NCI-H2081 (cell line): ENCODE measurements at regions not wholly inside any gene's neighbourhood (a gene's known extent, or its start where the extent isn't known, plus 50 kb on each side); places are given as distances from the start of the nearest gene placed in this dataset.

Experiments
- DNase-seq, 2 experiments: peaks; one replicate each; lab custom pipeline; 2025; lab: John Stamatoyannopoulos, UW

DNA sequence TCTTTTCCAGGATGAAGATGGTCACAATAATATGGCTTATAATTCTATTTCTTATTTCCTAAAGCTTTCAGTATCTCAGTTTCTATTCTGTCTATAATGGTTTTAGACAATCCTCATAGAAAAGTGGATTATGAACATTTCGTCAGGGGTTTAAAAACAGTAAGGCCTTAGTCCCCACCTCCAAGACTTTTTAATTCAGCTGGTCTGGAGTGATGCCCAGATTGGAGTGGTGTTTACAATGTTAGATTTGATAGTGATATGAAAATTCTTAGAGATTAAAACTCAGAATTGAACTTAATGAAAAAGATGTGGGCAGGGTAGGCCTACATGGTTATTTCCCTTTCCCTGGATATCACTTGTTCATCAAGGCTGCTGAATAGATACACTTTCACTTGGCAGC, 1238.3 kb downstream of the SORCS3 start:
- no peak for DNase-seq

DNA sequence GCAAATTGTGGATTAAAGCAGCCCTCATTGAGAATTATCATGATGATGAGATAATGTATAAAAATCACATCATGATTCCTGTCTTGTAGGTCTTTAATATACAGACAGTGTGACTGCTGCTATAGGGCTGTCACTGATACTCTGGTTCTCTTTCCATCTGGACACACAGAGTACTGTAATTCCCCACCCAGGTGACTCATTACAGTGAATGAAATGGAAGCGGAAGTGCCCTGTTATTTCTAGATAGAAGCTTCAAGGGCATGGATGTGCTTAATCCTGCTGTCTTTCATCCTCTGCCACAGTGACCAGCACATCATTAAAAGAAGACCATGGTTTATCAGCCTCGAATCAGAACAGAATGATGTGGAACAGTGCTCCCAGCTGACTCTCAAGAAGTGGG, 1234.0 kb downstream of the SORCS3 start:
- no peak for DNase-seq

DNA sequence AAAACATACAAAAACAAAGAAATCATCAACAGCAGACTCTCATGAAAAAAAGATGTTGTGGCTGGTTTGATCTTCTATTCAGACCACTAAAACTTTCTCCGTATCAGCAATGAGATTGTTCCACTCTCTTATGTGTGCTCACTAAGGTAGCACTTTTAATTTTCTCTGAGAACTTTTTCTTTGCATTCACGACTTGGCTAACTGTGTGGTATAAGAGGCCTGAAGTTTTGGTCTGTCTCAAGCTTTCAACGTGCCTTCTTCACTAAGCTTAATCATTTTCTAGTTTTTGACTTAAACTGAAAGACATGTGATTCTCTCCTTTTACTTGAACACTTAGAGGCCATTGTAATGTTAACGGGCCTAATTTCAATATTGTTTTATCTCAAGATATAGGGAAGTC, 1231.6 kb downstream of the SORCS3 start:
- DNase-seq = no peak

DNA sequence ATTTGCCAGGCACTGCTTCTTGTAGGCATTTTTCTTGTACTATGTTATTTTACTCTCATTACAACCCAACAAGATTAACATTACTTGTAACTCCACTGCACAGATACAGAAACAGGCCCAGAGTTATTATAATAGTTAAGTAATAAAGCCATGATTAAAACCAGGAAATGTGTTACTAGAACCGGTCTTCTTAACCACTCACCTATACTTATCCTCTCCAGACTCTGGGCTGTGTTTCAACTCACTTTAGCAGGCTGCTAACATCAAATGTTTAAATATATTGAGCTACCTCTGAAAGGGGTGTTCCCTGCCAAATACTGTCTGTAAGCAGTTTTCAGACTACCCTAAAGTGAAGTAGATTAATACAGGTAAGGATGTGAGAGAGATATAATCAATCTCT, 1227.8 kb downstream of the SORCS3 start:
- no peak for DNase-seq

DNA sequence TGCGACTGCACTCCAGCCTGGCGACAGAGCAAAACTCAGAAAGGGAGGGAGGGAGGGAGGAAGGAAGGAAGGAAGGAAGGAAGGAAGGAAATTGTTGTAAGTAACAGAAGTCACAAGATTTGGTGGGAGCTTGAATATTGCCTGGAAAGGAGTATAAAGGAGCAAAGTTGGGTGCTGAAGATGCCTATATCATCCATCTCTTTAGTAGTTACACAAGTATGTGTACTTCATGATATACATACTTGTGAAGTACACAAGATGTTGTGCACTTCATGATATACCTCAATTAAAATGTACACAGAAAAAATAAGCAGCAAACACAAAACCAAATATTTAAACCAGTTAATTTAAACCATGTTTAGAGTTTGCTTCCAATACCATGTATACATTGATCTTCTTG, 1223.8 kb downstream of the SORCS3 start:
- no peak for DNase-seq

DNA sequence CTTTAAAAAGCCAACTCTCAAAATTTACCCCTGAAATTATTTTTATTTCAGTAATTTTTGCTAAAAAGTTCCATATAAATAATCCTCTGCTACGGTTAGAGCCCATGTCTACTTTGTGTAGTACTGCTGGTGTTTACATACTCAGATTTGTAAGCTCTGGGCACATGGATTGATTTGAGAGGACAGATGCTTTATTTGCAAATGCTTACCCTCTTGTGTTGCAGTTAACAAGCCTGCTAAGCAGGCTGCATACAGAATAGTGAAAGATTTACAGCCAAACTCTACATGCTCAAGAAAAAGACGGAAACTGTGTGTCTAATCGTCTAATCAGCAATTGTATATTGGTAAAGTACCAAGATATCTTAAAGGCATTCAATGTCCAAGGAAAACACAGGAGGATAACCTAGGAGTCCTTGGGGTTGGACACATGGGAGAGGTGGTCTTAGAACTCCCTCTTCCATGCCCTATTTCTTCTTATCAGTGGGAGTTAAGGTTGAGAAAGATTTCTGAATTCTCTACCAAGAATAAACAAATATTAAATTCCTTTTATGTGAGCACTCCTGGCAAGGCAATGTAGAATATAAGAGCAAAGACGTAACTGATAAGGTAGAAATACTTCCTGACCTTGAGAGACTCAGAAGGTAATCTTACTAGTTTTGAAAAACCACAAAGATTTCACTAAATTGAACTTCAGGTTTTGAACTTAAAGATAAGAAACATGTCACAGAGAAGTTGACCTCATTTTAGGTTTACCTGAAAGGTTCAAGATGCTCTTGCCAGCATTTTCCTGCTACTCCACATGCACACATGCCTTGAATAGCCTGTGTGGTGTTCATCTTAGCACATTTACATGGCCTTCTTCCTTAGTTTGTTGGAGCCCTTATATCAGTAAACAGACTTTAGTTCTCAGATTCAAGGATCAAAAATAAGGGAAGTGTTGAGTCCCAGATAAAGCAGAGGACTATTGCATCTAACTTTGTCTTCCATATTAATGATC, 1216.5 kb downstream of the SORCS3 start:
- no peak for DNase-seq

DNA sequence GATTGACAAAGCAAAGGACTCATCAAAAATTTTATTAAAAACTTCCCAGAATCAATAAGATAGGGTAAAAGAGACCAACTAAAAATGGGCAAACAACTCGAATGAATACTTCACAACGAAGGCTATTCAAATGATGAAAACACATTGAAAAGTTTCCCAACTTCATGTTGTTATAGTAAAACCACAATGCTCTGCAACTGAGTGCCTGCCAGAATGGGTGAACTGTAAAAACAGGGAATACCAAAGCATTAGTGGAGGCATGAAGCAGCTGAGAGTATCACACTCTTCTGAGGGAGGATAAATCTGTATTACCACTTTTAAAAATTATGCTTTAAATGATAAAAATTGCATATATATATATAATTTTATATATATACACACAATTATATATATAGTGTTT, 1214.7 kb downstream of the SORCS3 start:
- no peak for DNase-seq

DNA sequence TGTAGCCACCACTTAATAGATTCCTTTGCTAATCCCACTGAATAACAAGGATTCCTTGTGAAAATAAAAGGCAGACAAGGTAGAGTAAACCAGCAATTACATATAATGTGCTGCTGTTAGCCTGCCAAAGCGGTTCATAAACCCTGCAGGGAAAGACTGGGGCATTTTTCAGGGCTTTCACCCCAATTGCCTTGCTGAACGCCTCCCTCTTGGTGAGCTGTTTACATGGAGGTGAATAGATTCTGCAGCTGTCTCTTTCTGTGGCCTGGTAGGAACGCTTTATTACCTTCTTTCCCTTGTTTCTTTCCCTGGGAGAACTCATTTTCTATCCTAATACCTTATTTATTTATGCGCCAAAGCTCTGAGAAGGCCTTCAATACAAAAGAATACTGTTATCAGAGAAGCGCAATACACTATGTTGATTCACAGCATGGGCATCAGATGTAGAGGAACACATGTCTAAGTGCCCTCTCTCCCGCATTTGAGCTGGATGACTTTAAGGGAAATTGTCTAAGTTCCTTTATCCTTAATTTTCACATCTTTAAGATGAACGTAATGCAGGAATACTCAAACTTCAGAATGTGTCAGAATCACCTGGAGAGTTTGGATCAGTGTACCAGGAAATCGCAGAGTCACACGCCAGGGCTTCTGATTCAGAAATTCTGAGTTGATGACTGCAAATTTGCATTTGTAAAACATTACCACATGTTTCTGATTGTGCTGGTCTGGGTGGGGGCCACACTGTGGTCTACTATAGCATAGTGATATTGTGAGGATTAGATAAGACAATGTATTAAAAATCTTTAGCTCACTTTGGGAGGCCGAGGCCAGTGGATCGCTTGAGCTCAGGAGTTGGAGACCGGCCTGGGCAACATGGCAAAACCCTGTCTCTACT, 1203.8 kb downstream of the SORCS3 start:
- peak in 1 of 2 experiments; percentile 14 for DNase-seq

DNA sequence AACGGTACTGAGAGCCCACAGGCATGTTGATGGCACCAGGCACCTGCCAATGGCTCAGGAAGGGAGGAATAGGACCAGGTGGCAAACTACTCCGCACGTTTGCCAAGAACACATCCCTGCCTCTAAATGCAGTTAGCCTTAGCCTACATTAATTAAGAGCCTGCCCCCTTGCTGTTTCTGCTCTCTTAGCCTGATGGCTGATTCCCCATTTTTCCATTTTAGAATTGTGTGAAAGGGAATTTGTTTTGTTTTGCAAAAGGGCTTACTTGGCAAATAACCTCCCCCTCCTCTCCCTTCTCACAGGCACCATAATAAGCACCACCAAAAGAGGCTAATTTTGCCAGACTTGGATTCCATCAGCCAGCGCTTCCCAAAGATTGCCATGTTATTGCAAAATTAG, 1203.2 kb downstream of the SORCS3 start:
- DNase-seq = no peak

DNA sequence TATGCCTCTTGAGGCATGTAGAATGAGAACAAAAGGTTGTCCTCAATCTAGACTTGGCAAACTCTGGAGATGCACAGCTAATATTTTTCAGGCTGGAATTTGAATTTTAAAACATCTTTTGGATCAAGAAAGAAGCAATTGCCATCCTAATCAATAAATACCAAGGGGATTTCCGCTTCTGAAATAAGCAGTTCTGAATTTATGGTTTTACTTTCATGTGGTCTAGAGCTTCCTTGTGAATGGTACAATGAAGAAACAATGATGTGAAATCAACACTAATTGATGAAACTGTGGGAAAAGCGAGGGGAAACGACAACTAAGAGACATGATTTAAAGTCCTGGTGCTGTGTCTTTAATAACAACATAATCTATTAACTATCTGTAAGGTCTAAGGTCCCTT, 1202.7 kb downstream of the SORCS3 start:
- no peak for DNase-seq

DNA sequence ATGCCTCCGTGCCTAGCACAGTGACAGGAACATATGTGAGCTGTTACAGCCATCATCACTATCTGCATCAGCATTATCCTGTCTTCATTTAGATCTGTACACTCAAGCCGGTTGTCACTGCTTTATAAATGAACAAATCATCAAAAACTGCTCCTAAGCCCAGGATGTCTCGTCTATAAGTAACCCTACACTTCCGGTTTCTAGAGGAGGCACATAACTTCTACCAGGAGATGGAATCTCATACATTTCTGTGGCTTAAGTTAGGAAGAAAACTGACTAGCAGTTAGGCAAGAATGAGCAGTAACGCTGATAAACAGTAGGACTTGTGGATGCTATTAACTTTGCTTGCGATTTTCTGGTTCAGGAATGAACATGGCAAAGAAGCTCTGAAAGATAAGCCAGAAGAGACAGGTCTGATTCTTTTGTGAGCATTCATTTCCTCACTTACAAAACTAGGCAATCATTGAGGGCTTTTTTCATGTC, 1199.2 kb downstream of the SORCS3 start:
- no peak for DNase-seq

DNA sequence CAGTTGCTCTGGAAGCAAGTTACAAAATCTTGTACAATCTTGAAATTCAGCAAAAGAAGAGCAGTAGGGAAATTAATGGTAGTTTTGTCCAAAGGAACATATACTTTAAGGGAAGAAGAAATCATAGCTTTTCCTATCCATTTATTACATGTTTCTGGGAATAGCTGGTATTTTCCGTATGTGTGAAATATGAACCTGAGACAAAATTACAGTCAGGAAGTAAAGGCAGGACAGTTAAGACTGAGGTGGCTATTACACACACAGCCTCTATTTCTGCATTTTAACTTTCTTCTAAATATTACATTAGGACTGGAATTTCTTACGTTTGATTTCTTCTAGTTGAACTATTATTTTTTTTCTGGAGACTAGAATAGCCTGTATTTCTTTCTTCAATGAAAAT, 1197.3 kb downstream of the SORCS3 start:
- DNase-seq = no peak

DNA sequence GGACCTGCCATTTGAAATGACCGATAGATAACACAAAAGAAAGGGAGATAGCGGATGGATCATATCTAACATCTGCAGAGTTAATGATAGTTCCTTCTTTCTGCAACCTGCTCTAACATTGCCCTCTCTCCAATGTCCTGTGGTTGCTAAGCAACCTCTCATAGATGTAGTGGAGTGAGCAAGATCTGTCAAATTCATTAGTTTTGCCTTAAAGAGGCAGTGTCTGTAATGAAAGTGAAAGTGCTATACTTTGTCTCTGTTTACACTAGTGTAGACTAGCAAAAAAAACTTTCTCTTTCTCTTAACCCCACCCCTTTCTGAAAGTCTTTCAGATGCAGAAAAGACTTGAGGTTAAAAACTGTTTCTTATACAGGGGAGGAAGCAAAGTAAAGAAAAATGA, 1196.9 kb downstream of the SORCS3 start:
- DNase-seq = no peak

DNA sequence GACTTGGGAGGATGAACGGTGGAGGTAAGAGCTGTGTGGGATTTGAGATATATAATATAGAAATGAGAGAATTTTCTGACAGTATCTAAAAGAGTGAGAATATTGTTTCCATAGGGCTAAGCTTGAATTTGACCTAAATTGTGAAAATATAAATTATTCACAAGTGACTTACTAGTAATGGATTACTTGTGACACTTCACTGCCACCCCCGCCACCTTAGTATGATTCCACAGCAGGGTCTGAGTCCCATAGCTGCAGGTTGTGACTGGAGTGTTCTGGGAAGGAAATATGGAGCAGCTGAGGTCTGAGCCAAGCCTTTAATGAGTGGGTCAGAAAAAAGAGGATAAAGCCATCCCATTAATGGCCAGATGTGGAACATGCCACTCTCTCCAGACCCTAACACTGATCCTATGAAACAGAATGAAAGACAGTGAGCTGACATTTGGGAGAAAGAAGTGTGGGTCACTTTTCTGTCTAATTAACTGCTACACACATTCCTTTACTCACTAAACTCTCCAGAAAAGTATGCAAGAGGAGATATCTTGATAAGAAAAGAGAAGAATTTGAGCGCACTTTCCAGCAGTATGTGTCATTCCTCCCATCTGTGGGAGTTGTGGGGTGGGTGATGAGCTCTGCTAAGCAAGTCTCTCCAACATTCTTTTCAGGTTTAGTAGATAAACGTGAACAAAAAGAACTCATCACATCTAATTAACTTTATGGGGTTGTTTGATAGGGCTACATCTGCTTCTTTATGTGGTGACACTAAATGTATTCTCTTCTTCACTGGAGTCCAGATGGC, 1193.4 kb downstream of the SORCS3 start:
- DNase-seq = no peak

DNA sequence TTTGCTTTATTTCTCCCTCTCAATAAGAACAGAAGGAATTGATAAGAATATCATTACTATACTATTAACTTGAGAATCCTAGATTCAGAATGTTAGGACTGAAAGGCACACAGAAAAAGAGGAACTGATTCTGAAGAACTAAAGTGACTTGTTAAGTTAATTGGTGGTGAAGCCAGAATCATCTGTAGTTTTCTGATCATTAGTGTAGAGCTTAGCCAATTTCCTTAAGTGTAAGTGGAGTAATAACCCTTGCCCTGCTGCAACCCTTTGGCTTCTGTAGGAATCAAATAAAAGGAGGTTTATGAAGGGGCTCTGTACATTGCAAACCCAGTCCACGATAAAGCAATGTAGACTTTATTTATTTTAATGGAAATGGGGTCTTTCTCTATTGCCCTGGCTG, 1186.0 kb downstream of the SORCS3 start:
- DNase-seq = no peak

DNA sequence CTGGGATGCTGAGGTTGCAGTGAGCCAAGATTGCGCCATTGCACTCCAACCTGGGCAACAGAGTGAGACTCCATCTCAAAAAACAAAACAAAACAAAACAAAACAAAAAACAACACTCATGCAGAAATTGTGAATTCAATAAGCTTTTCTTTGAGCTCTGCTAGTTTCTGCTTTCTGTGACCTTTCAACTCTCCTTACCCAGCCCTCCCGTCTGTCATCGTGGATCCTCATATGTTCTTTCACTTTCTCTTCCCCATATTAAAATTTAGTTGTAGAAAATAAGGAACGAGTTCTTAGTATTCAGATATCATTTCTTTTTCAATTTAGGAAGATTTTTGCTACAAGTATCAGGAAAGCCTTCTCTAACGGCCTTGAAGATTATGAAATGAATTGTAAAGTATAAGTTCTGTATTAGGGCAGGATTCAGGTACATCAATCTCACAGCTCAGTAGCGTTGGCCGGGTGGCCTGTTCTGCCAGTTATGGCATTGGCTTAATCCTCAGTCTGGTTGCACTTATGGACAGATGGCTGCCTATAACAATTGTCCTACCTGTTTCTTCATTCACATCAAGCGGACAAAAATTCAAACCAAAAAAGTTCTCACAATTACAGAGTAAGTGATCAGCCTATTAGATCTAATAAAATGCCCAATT, 1167.0 kb downstream of the SORCS3 start:
- DNase-seq = no peak

DNA sequence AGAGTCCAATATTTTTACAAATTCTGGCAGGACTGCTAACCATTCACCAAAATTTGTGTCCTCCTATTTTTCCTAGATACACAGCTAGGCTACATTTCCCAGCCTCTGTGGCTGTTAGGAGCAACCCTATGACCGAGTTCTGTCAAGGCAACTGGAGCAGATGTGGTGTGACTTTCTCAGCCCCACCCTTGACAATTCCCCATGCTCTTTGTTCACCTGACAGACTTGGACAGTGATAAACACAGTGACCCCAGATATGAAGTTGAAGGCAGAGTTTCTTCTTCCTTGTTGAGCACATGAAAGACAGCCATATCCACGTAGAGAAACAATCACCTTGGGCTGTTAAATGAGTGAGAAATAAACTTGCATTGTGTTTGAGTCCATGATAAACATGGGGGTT, 1162.1 kb downstream of the SORCS3 start:
- DNase-seq = no peak

DNA sequence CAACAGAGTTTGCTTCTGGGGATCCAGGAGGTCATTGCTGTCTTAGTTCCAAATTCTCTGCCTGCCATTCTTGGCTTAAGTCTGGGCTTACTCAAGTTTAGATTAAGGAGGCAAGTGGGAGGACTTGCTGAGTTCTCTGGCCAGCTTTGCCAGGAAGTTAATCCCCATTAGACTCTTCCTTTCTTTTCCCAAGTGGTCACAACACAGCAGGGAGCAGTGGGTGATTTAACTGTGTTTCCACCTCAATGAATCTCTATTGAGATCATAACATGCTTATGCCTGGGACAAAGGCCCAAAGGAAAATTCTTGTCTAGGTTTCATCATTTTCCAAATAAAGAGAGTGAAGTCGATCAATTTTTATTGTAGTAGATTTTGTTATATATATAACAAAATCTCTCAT, 1159.6 kb downstream of the SORCS3 start:
- DNase-seq = no peak

DNA sequence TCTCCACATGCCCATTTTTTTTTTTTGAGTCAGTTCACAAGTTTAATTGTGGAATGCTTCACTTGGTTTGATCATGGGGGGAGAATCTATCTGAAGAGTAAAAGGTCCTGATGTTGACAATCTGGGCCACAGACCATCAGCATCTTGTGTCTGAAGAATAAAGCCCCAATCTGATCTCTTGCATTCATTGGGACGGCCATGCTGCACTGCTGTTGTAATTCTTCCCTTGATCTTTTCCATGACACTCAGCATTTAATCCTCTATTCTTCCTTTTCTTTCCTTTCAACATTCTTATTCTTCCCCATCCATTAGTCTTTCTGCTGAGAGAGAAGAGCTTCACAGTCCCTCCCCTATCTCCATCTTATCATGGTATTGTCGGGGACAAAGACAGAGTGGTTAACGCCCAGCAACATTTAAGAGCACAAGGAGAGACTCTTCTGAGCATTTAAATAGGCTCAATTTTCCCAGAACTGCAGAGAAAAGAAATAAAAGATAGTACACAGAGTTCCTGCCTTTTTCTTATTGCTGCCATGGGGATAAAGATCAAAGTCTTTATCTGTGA, 1157.3 kb downstream of the SORCS3 start:
- DNase-seq = no peak

DNA sequence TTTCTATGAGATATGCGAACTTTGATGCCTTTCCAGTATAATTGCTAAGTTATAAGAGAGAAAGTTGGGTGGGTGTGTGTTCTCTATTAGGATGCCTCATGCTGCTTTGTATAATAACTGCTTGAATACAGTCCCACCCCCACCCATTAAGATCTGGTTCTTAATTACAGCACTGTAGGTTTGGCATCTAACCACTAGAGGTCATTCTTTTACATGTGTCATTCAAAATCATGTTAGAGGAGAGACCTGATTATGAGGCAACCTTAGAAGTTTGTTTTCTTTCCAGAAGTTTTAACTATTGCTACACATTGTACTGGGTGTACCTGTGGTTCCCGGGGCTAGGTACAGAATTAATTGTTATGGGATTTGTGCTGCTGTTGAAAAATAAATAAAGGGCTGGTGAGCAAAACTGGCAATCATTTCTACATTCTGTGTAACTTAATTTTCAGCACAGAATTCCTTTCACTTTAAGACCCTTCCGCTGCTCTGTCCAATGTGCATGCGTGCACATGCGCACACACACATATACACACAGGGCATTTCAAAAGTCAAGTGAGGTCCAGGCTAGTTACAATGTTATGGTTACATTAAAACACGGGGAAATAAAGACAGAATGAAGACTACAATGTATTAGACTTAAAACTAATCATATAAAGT, 1156.3 kb downstream of the SORCS3 start:
- DNase-seq = no peak

DNA sequence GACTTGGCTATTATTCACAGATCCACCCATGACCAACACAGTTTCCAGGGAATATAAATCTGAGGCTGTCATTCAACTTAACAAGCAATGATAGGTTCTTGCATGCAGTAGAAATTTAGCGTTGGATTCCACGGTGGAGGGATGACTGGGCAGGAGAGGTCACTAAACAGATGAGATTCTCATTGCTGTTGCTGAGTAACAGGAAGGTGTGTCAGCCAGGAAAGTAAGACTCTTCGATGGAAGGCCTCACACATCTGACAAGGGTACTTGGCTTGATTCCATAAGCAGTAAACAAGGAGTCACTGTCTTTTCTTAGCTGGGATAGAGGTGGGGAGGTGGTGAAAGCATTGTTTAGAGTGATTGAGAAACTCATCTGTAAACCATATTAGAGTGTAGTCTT, 1152.0 kb downstream of the SORCS3 start:
- DNase-seq = no peak
